ENCODE measurements at regions not wholly inside any gene's neighbourhood (a gene's known extent, or its start where the extent isn't known, plus 50 kb on each side); places are given as distances from the start of the nearest gene placed in this dataset.
"Not testable (repeated sequence)": the region's sequence is repeated elsewhere in the genome, so short reads cannot be mapped to it uniquely, and the experiment has no call there.

DNA sequence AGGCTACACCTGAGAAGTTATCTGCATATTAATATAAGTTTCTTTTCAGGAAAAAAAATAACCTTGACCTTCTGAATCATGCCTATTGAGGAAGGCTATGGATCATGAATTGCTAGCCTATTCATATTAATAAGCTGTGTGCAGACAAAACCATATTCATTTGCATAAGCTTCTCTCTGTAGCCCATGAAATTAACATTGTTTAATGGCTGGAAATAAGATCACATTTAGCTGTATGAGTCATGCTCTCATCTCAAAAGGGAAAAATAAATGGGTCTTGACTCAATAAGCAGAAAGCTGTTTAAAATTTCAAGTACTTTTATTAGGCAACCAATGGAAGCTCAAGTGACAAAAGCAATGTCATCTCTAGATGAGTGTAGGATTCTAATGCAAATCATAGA lies 330.0 kb upstream of the DEPDC1 start:
- no peak for TF ChIP-seq CTCF (IDR thresholded peaks at IDR 0.05; ENCODE audit: low read depth, low read length)
- no peak overlapping the region for H3K4me3 ChIP-seq (ENCODE audit: low read depth, low read length)

DNA sequence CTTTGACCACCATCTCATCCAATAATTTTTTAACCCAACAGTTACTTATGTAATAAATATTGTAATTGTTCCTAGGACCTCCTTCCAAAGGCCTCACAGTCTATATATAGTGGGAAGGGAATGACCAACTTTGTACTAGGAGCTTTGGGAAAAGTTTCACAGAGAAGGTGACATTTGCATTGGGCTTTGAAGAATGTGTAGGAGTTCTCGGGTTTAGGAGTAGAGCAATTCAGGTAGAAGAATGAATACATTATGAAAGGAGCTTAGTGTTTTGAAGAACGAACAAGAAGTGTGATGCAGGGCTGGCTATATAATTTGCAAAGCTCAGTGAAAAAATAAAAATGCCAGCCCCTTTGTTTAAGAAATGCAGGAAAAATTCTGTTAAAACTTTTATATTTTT lies 330.4 kb upstream of the DEPDC1 start:
- H3K4me3 ChIP-seq (ENCODE audit: low read depth, low read length) = no peak overlapping the region

GRCh38 chr1:68828013-68828412 lies 331.1 kb upstream of the DEPDC1 start:
- no peak for TF ChIP-seq CTCF (IDR thresholded peaks at IDR 0.05; ENCODE audit: low read depth, low read length)

More for the DNA sequence above, 330.4 kb upstream of the DEPDC1 start:
- no peak for TF ChIP-seq CTCF (IDR thresholded peaks at IDR 0.05; ENCODE audit: low read depth, low read length)

DNA sequence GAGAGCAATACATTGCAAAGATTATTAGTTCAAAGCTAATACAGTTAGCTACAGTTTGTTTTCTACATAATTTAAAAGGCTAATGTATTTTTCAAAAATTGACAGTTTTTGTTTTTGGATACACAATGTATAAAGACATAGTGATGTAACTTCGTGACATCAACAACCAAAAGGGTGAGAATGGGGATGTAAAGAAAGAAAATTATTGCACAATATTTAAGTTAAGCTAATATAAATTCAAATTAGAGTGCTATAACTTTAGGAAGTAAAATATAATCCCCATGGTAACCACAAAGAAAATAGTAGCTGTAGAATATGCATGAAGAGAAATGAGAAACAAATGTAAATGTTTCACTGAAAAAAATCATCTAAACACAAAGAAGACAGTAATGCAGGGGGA lies 334.4 kb upstream of the DEPDC1 start:
- no peak overlapping the region for H3K4me3 ChIP-seq (ENCODE audit: low read depth, low read length)
- no peak for TF ChIP-seq CTCF (IDR thresholded peaks at IDR 0.05; ENCODE audit: low read depth, low read length)

More at GRCh38 chr1:68828013-68828412, 331.1 kb upstream of the DEPDC1 start:
- no peak overlapping the region for H3K4me3 ChIP-seq (ENCODE audit: low read depth, low read length)

DNA sequence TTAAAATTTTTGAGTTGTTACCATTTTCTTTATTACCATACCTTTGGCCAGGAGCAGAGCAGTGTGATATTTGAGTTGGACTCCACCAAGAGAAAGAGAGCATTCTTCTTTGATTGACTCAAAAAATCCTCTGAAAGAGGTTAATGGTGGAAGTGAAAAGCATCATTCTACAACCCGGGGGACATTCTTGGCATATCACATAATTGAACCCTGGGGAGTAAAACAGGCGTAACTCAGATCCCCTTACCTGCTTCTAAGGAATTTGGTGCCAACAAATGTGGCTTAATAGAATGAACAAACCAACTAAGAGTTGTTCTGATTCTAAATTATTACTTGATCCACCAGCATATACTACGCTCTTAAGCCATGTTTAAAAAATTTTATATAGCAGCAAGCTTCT lies 351.1 kb upstream of the DEPDC1 start:
- no peak for TF ChIP-seq CTCF (IDR thresholded peaks at IDR 0.05; ENCODE audit: low read depth, low read length)
- H3K4me3 ChIP-seq (ENCODE audit: low read depth, low read length) = no peak overlapping the region

DNA sequence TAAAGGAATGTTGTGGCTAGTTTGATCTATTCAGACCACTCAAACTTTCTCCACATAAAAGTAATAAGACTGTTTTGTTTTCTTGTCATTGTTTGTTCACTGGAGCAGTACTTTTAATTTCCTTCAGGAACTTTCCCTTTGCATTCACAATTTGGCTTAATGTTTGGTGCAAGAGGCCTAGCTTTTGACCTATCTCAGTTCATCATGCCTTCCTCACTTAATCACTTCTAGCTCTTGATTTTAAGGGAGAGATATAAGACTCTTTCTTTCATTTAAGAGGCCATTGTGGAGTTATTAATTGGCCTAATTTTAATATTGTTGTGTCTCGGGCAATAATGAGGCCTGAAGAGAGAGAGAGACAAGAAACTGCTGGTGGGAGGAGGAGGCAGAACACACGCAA lies 371.7 kb upstream of the DEPDC1 start:
- no peak for TF ChIP-seq CTCF (IDR thresholded peaks at IDR 0.05; ENCODE audit: low read depth, low read length)
- no peak overlapping the region for H3K4me3 ChIP-seq (ENCODE audit: low read depth, low read length)

DNA sequence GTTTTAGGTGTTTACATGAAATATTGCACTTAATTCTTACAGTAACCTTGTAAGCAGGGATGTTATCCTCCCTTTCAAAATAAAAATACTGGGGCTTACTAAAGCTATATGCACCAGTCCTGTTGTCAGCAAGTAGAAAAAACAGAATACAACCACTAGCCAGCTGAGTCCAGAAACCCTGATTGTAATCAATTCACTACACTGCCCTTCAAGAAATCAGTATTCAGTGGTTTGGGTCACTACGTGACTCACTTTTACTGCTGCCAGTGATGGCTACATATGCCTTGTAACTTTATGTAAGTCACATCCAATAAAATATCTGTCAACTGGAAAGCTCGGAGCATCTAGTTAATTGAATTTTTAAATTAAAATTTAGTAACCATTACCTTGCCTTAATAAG lies 376.3 kb upstream of the DEPDC1 start:
- no peak overlapping the region for H3K4me3 ChIP-seq (ENCODE audit: low read depth, low read length)
- TF ChIP-seq CTCF (IDR thresholded peaks at IDR 0.05; ENCODE audit: low read depth, low read length) = no peak

DNA sequence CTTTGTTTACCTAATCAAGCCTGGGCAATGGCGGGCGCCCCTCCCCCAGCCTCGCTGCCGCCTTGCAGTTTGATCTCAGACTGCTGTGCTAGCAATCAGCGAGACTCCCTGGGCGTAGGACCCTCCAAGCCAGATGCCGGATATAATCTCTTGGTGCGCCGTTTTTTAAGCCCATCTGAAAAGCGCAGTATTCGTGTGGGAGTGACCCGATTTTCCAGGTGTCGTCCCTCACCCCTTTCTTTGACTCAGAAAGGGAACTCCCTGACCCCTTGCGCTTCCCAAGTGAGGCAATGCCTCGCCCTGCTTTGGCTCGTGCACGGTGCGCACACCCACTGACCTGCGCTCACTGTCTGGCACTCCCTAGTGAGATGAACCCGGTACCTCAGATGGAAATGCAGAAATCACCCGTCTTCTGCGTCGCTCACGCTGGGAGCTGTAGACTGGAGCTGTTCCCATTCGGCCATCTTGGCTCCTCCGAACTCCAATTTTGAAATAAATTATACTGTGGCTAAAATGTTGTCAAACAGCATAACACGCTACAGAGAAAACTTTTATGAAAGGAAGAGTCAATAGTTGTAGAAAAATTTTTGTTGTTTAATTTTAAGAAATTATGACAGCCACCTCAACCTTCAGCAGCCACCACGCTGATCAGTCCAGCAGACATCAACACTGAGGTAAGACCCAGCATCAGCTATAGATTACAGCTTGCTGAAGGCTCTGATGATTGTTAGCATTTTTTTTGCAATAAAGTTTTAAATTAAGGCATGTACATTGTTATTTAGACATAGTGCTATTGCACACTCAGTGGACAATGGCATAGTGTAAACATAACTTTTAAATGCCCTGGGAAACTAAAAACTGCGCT lies 384.7 kb upstream of the DEPDC1 start:
- not testable (repeated sequence) for H3K4me3 ChIP-seq (ENCODE audit: low read depth, low read length)

All from WI38 (cell line).